Umbilical cord (tissue), 1 donor: ENCODE measurements at regions not wholly inside any gene's neighbourhood (a gene's known extent, or its start where the extent isn't known, plus 50 kb on each side); places are given as distances from the start of the nearest gene placed in this dataset.

Experiments used
- DNase-seq: peaks from one replicate; pipeline ENCODE4 v3.0.0-alpha.2; 2015; ENCODE audit warnings: low spot score

DNA sequence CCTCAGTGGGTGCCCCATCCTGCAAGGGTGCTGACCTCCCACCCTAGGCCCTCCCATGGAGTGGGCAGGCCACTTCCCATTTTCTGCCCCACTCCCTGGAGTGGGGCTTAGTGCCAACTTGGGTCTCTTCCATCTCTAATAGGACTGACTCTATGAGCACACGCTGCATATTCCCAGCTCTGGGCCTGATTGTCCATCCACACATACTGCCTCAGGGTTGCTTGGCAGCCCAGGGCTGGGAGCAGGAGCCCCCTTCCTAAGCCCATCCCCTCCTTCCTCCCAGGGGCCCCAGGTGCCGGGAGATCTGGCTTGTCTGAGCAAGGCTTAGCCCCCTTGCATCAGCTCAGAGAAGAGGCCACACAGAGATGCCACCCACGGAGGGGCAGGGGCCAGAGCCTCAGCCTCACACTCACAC, 55.1 kb downstream of the PJA1 start:
- peak; percentile 52 for DNase-seq

DNA sequence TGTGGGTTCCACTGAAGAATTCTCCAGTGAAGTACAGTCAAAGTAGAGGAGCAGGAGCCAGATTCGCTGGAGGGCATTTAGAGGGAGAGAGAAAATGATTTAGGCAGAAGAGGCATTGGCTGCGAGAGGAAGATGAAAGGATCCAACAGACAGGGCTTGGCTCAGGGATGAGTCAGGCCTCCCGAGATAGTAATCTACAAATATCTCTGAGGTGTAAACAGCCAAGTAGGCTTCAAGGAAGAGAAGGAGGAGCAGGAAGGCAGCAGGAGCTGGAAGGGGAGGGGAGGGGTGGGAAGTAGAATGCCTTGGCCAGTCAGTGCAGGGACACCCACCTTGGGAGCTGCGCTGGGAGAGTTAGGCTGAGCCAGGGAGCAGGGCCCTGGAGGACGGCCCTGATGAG, 55.5 kb downstream of the PJA1 start:
- peak; percentile 84 for DNase-seq

DNA sequence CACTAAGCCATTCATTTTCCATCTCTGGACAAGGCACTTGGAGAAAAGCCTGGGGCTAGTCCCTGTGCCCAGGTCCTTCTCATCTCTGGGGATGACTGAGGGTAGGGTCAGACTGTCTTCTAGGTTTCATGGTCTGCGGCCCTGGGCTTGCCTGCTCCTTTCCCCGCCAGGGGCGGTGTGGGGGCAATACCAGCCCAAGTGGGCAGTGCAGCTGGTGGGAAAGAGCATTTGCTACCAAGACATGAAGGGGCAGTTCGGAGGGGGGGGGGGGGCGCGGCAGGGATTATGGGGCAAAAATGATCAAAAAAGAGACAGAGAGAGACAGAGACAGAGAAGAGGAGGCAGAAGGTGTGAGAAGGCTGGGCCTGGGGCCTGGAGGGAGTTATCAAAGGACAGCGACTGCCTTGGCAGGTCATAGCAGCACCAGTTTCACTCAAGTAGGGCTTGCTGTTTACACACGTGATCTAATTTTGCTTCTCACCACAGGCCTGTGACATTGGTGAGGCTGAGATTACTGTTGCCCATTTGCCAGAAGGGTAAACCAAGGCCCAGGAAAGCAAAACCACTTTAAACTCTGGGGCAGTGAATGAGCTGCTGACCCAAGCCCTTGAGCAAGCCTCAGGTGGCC, 56.1 kb downstream of the PJA1 start:
- no peak for DNase-seq

- DNase-seq = peak; percentile 60
These were observed 57.4 kb downstream of the PJA1 start for GRCh38 chrX:69107747-69108401.

DNA sequence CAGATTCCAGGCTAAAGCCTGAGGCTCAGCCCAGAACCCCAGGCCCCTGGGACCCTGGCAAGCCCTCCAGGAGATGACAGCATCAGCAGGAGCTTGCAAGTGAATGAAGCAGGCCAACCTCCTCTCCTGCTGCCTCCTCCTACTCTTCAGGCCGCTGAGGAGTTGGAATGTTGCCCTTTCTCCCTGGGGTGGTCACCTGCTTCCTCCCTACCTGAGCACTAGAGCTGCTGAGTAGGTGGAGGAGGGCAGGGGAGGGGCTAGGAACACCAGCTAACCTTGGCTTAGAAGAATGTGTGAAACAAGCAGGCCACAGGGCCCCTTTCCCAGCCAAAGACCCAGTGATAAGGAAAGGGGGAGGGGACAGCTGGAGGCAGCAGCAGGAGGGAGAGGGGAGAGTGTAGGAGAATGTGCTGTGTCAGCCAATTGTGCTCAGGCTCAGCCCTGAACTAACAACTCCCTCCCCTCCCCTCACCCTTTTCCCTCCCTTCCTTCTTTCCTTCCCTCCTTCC, 58.0 kb downstream of the PJA1 start:
- peak; percentile 88 for DNase-seq

DNA sequence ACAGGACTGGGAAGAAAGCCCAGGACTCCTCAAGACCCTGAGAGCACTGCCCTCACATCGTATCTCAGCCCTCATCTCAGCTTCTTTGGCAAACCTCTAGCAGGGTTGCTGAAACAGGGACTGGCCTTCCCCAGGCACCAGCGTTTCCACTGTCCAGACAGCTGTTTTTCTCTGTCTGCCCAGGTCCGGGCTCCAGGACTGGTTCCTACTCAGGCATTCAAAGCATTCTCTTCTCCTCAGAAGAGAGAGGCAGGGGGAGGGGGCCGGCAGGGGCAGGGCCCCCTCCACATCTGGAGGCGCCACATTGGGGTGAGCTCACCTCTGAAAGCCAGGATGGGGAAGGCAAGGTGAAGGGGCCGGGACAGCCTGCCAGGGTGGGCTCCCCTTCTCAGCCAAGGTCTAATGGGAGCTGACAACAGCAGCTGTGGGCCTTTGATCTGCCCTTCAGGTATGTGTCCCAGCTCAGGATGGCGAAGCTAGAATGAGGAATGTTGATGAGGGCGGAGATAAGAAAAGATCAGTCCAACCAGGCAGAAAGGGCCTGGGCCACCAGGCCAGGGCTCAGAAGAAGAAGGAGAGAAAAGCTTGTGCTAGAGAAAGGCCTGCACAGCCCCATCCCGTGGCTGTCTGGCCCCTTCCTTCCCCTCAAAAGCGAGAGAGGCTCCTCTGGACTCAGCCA, 60.4 kb downstream of the PJA1 start:
- DNase-seq = peak; percentile 57

GRCh38 chrX:69103539-69103938, 61.7 kb downstream of the PJA1 start:
- DNase-seq = no peak

DNA sequence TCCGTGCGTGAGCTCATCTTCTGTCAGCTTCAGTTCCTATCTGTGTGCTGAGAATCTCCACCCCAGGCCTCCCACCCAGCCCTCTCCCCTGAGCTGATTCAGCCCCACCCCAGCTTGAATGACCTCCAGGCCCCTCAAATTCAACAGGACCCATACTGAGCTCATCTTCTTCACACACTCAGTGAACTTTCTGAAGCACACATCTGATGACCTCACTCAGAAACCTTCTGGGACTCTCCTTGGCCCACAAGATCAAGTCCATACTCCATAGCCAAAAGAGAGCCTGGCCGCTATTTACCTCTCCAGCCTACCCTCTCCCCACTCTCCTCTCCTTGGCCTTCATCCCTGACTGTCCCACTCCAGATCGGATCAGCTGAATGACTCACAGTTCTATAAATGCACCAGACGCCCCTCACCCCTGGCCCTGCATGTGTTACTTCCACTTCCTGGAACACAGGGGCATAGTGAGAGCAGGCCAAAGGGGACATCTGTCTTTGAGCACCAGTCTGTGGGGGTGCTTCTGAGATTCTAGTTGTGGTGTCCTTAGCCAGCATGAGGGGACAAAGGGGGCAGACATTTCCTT, 62.5 kb downstream of the PJA1 start:
- DNase-seq = no peak

- peak; percentile 68 for DNase-seq
These were observed 63.5 kb downstream of the PJA1 start for GRCh38 chrX:69101683-69102251.

DNA sequence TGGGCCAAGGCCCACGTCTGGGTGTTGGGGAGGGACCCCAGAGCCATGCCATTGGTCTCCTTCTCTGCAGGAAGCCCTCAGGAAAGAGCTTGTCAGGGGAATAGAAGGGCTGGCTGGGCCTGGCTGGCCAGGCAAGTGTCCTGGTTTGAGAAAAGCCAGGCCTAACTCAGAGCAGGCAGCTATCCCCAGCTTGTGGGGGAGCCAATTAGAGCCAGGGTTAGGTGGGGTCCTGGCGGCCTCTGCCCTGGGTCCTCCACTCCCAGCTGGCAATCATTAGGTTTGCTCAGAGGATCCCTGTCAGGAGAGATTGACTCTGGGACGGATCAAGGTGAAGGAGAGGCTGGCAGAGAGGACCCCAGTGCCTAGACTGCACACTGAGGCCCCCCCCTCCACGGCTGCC, 64.8 kb downstream of the PJA1 start:
- no peak for DNase-seq

GRCh38 chrX:69097451-69098236, 67.6 kb downstream of the PJA1 start:
- DNase-seq = peak; percentile 12

DNA sequence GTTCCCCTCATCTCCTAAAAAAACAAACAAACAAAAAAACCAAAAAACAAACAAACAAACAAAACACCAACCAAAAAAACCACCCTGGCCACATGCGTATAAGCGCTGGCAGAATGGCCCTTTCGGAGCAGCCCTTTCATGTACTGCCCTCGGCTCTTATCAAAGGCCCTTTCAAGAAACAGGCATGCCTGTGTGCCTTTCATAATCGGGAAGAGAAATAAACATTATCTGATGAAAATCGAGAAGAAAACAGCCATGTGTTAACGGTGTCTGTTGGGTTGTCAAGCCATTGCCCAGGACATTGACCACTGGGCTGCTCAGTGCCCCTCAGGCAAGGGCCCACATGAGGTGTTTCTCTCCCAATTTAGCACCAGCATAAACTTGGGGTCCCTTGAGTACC, 68.3 kb downstream of the PJA1 start:
- DNase-seq = no peak

- DNase-seq = no peak
These were observed 70.1 kb downstream of the PJA1 start for GRCh38 chrX:69094977-69095669.

- peak; percentile 59 for DNase-seq
These were observed 71.0 kb downstream of the PJA1 start for GRCh38 chrX:69093960-69094871.

DNA sequence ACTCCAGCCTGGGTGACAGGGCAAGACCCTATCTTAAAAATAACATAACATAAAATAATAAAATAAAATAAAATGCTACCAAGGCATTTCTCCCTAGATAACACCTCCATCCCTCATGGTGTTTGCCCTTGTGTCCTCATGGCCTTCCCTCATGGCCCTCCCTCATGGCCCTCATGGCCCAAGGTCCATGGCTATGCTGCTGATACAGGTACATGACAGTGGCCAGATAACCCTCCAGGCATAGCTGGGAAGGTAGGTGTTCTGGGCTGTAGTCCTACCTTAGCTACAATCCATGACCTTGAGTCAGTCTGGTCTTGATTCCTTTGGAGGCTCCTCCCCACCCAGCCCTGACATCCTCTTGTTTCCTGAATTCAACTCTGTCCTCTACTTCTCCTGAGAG, 75.2 kb downstream of the PJA1 start:
- no peak for DNase-seq

GRCh38 chrX:69089203-69089602, 76.0 kb downstream of the PJA1 start:
- no peak for DNase-seq

- peak; percentile 71 for DNase-seq
These were observed 76.9 kb downstream of the PJA1 start for GRCh38 chrX:69088171-69088938.

GRCh38 chrX:69085826-69086225, 79.4 kb downstream of the PJA1 start:
- no peak for DNase-seq

- DNase-seq = no peak
These were observed 80.1 kb downstream of the PJA1 start for GRCh38 chrX:69085151-69085550.
